Naive thymus-derived CD4-positive, alpha-beta T cell (primary cell): ENCODE measurements at regions not wholly inside any gene's neighbourhood (a gene's known extent, or its start where the extent isn't known, plus 50 kb on each side); places are given as distances from the start of the nearest gene placed in this dataset.
"Not testable (repeated sequence)": the region's sequence is repeated elsewhere in the genome, so short reads cannot be mapped to it uniquely, and the experiment has no call there.

Source experiments
- ATAC-seq: fragments of 150-1000 bp; cut with Tn5 transposase; 2 replicates; pipeline ENCODE4 v1.10.0; 2021; ENCODE audit warnings: mild to moderate bottlenecking, moderate library complexity
- CTCF ChIA-PET: fragments of 350-600 bp; sonication (Branson Sonifier 250); formaldehyde crosslinking; loops from one replicate; lab custom pipeline; 2021; ENCODE audit warnings: antibody characterized with exemption; lab: Charles Lee
- POLR2A ChIA-PET: fragments of 350-600 bp; sonication (Branson Sonifier 250); formaldehyde crosslinking; loops from one replicate; lab custom pipeline; 2021; ENCODE audit warnings: antibody characterized with exemption, inconsistent platforms; lab: Charles Lee
- DNase-seq, 9 donors: peaks; one replicate each; pipeline versions ENCODE4 v3.0.0 to v3.0.0-alpha.2; 2020 to 2022; ENCODE audit warnings: mixed read lengths in 1 of 9
- H3K27ac ChIP-seq: one replicate; pipeline ENCODE4 v1.7.0; 2013; ENCODE audit warnings: mild to moderate bottlenecking, low read depth, low read length, moderate library complexity
- H3K27me3 ChIP-seq, 2 donors: one replicate each; pipeline ENCODE4 v1.7.0; 2013; ENCODE audit warnings: low read length in 2 of 2, mild to moderate bottlenecking in 2 of 2, moderate library complexity in 2 of 2; ENCODE audit not compliant: control insufficient read depth in 2 of 2, insufficient read depth in 2 of 2
- H3K36me3 ChIP-seq, 3 experiments: 1 replicate in 2 of 3; 2 replicates in 1 of 3; pipeline ENCODE4 v1.7.0; 2013; ENCODE audit warnings: low read length in 3 of 3, mild to moderate bottlenecking in 3 of 3, moderate library complexity in 1 of 3; ENCODE audit not compliant: insufficient read depth in 3 of 3, control insufficient read depth in 2 of 3
- H3K4me1 ChIP-seq, 2 donors: one replicate each; pipeline ENCODE4 v1.7.0; 2013; ENCODE audit warnings: low read length in 2 of 2, mild to moderate bottlenecking in 2 of 2, moderate library complexity in 1 of 2; ENCODE audit not compliant: control insufficient read depth in 2 of 2, insufficient read depth in 2 of 2
- H3K4me3 ChIP-seq: 2 replicates; pipeline ENCODE4 v1.7.0; 2013; ENCODE audit warnings: mild to moderate bottlenecking, low read length
- H3K9me3 ChIP-seq, 3 experiments: 1 replicate in 2 of 3; 2 replicates in 1 of 3; pipeline ENCODE4 v1.7.0; 2013; ENCODE audit warnings: low read length in 3 of 3; ENCODE audit not compliant: control insufficient read depth in 2 of 3
- H3K27ac Mint-ChIP-seq, 9 donors: one replicate each; pipeline ENCODE4 v1.8.0; 2020 to 2022; ENCODE audit warnings: mixed read lengths in 9 of 9, mild to moderate bottlenecking in 8 of 9, moderate library complexity in 5 of 9, inconsistent platforms in 2 of 9
- H3K27me3 Mint-ChIP-seq, 5 donors: one replicate each; pipeline ENCODE4 v1.8.0; 2021 to 2022; ENCODE audit warnings: mixed read lengths in 5 of 5, mild to moderate bottlenecking in 1 of 5
- H3K36me3 Mint-ChIP-seq, 5 donors: one replicate each; pipeline ENCODE4 v1.8.0; 2020 to 2022; ENCODE audit warnings: mixed read lengths in 5 of 5, mild to moderate bottlenecking in 3 of 5, inconsistent platforms in 1 of 5
- H3K4me1 Mint-ChIP-seq, 7 donors: one replicate each; pipeline ENCODE4 v1.8.0; 2020 to 2022; ENCODE audit warnings: mixed read lengths in 7 of 7, mild to moderate bottlenecking in 3 of 7, inconsistent platforms in 1 of 7
- H3K4me3 Mint-ChIP-seq, 10 donors: one replicate each; pipeline ENCODE4 v1.8.0; 2020 to 2022; ENCODE audit warnings: mild to moderate bottlenecking in 10 of 10, mixed read lengths in 10 of 10, moderate library complexity in 6 of 10, inconsistent platforms in 2 of 10
- H3K9me3 Mint-ChIP-seq, 11 donors: one replicate each; pipeline ENCODE4 v1.8.0; 2020 to 2022; ENCODE audit warnings: mixed read lengths in 11 of 11, mild to moderate bottlenecking in 4 of 11, inconsistent platforms in 1 of 11, moderate library complexity in 1 of 11
- intact Hi-C, 2 donors: fragments of 100-400 bp; cut with micrococcal nuclease; formaldehyde crosslinking; loops; one replicate each; pipeline ENCODE4 v1.15.1; 2023

DNA sequence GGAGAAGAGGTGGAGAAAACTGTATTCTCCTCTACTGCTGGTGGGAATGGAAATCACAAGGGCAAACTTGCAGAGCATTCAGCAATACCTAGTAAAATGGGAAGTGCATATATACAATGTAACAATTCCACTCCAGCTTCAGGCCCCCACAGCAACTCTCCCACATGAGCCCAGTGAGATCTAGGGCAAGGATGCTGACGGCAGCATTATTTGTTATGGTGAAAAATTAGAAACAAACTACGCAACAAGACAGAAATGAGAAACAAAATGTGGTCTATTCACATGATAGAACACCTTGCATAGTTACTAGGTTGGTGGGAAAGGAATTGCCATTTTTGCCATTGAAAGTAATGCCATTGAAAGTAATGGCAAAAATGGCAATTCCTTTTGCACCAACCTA lies 98.9 kb upstream of the SRSF6 start:
- no peaks in the 10 kb centered on the region for H3K4me1 ChIP-seq
- Mint-ChIP-seq H3K27me3 (peaks cover 0 to 19% (median 7%) of the 10 kb centered on the region in 5 donors), H3K36me3 (no peaks in the 10 kb centered on the region), H3K4me1 (no peaks in the 10 kb centered on the region), H3K27ac (no peak overlapping the region), H3K4me3 (no peak overlapping the region), H3K9me3 (peaks cover 0 to 4% (median 0%) of the 10 kb centered on the region in 11 donors)
- H3K9me3 ChIP-seq = no peaks in the 10 kb centered on the region
- H3K27ac ChIP-seq = no peak overlapping the region
- no peaks in the 10 kb centered on the region for H3K36me3 ChIP-seq
- H3K4me3 ChIP-seq = no peak overlapping the region
- ChIA-PET POLR2A (no interaction called here), CTCF (no interaction called here)
- no peaks in the 10 kb centered on the region for H3K27me3 ChIP-seq
- ATAC-seq (no peak), DNase-seq (no peak)
- intact Hi-C loops = no loop called here

DNA sequence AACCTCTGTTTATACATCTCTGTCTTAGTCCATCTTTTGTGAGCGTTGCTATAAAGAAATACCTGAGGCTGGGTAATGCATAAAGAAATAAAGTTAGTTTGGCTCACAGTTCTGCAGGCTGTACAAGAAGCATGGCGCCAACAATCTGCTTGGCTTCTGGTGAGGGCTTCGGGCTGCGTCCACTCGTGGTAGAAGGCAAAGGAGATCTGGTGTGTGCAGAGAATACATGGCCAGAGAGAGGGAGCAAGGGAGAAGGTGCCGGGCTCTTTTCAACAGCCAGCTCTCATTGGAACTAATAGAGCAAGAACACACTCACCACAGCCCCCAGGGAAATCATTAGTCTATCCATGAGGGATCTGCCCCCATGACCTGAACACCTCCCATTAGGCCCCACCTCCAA lies 100.3 kb upstream of the SRSF6 start:
- ATAC-seq = no peak
- CTCF ChIA-PET = no interaction called here
- H3K27ac Mint-ChIP-seq = no peak overlapping the region

DNA sequence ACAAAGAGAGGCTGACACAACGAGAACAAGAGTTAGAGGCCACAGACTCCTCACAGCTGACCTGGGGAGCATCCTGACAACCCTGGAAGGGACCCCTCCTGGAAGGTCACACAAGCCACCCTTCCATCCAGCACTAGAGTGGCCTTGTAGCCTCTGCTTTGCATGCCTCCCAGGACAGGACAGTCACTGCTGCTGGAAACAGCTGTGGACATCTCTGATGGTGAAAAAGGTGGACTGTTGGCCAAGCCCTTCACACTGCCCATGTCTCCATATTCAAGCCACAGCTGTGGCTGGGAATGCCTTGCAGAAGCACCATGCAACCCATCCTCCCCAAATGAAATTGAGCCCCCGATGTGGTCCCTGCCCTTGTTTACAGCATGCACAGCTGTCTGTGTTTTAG lies 102.1 kb upstream of the SRSF6 start:
- H3K36me3 Mint-ChIP-seq = no peaks in the 10 kb centered on the region
- ChIA-PET CTCF (no interaction called here), POLR2A (no interaction called here)
- H3K9me3 Mint-ChIP-seq = peaks cover 0 to 4% (median 0%) of the 10 kb centered on the region in 11 donors
- H3K9me3 ChIP-seq = no peaks in the 10 kb centered on the region
- DNase-seq (no peak), ATAC-seq (no peak)
- peaks cover 0 to 25% (median 9%) of the 10 kb centered on the region in 5 donors for H3K27me3 Mint-ChIP-seq
- H3K4me3 ChIP-seq = no peak overlapping the region
- no peak overlapping the region for H3K4me3 Mint-ChIP-seq
- H3K27ac Mint-ChIP-seq = no peak overlapping the region
- no peaks in the 10 kb centered on the region for H3K4me1 ChIP-seq
- intact Hi-C loops = no loop called here
- H3K27ac ChIP-seq = no peak overlapping the region
- no peaks in the 10 kb centered on the region for H3K27me3 ChIP-seq
- H3K4me1 Mint-ChIP-seq = no peaks in the 10 kb centered on the region
- H3K36me3 ChIP-seq = no peaks in the 10 kb centered on the region

More for the DNA sequence above, 100.3 kb upstream of the SRSF6 start:
- no peaks in the 10 kb centered on the region for H3K36me3 ChIP-seq
- H3K27me3 ChIP-seq = no peaks in the 10 kb centered on the region
- no peak overlapping the region for H3K4me3 ChIP-seq
- intact Hi-C loops = no loop called here
- H3K36me3 Mint-ChIP-seq = no peaks in the 10 kb centered on the region
- H3K9me3 Mint-ChIP-seq = peaks cover 0 to 4% (median 0%) of the 10 kb centered on the region in 11 donors
- H3K27me3 Mint-ChIP-seq = peaks cover 0 to 23% (median 9%) of the 10 kb centered on the region in 5 donors
- H3K9me3 ChIP-seq = no peaks in the 10 kb centered on the region
- POLR2A ChIA-PET = no interaction called here
- no peak for DNase-seq
- no peaks in the 10 kb centered on the region for H3K4me1 ChIP-seq
- H3K27ac ChIP-seq = no peak overlapping the region
- no peaks in the 10 kb centered on the region for H3K4me1 Mint-ChIP-seq
- no peak overlapping the region for H3K4me3 Mint-ChIP-seq

DNA sequence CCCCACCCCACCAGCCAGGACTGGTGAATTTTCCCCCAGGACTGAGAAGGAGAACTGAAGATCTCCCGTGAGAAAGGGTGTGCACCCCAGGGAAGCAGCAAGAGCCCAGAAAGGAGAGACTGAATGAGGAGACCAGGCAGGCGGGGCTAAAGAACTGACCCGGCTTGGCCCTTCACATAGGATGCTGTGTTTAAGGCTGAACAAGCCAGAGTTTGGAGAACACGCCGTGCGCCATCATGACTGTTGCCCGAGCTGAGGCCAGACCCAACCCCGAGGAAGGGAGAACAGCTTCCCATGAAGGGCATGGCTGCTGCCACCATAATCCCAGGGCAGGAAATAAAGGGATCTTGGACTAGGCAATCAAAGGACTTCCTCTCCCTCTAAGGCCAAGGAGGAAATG lies 104.7 kb upstream of the SRSF6 start:
- H3K9me3 ChIP-seq = no peaks in the 10 kb centered on the region
- no peak overlapping the region for H3K4me3 ChIP-seq
- H3K27ac ChIP-seq = no peak overlapping the region
- peaks cover 0 to 45% (median 25%) of the 10 kb centered on the region in 5 donors for H3K27me3 Mint-ChIP-seq
- no peaks in the 10 kb centered on the region for H3K4me1 Mint-ChIP-seq
- POLR2A ChIA-PET = no interaction called here
- no peaks in the 10 kb centered on the region for H3K4me1 ChIP-seq
- H3K9me3 Mint-ChIP-seq = peaks cover 0 to 2% (median 0%) of the 10 kb centered on the region in 11 donors
- no peaks in the 10 kb centered on the region for H3K36me3 ChIP-seq
- no peaks in the 10 kb centered on the region for H3K27me3 ChIP-seq
- intact Hi-C loops = no loop called here
- no peak overlapping the region for H3K4me3 Mint-ChIP-seq
- DNase-seq = no peak
- CTCF ChIA-PET = no interaction called here
- ATAC-seq = no peak
- H3K36me3 Mint-ChIP-seq = no peaks in the 10 kb centered on the region
- H3K27ac Mint-ChIP-seq = no peak overlapping the region

DNA sequence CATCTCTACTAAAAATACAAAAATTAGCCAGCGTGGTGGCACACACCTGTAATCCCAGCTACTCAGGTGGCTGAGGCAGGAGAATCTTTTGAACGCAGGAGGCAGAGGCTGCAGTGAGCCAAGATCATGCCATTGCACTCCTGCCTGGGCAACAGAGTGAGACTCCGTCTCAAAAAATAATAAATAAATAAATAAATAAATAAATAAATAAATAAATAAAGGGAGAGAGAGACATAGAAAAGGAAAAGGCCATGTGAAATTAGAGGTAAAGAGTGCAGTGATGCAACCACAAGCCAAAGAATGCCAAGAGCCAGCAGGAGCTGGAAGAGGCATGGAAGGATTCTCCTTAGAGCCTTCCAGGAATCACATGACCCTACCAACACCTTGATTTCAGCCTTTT lies 107.0 kb upstream of the SRSF6 start:
- POLR2A ChIA-PET, intact Hi-C loops: not testable (repeated sequence)

DNA sequence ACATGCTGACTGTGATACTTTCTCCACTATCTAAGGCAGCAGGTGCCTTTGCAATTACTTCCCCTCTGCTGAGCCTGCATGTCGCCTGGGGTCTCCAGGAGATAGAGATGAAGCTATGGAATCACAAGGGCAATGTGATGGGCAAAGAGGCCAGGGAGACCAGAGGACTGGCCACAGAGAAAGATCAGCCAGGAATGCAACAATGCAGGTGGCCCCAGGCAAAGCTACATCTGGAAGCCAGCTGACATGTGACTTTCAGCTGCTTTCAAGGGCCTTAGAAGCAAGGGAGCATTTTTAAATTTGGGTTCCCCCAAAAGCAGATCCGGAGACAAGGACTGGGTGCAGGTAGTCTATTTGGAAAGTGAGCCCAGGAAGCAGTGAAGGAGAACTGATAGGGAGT lies 107.9 kb upstream of the SRSF6 start:
- POLR2A ChIA-PET = no interaction called here
- no peaks in the 10 kb centered on the region for H3K36me3 ChIP-seq
- CTCF ChIA-PET = no interaction called here
- no peaks in the 10 kb centered on the region for H3K4me1 Mint-ChIP-seq
- no peaks in the 10 kb centered on the region for H3K27me3 ChIP-seq
- H3K4me3 Mint-ChIP-seq = no peak overlapping the region
- no peak overlapping the region for H3K27ac ChIP-seq
- intact Hi-C loops = no loop called here
- no peak overlapping the region for H3K27ac Mint-ChIP-seq
- H3K4me3 ChIP-seq = no peak overlapping the region
- no peak for DNase-seq
- H3K9me3 ChIP-seq = no peaks in the 10 kb centered on the region
- H3K36me3 Mint-ChIP-seq = peaks cover 0 to 3% (median 0%) of the 10 kb centered on the region in 5 donors
- peaks cover 0 to 49% (median 41%) of the 10 kb centered on the region in 5 donors for H3K27me3 Mint-ChIP-seq
- H3K9me3 Mint-ChIP-seq = peaks cover 0 to 16% (median 3%) of the 10 kb centered on the region in 11 donors
- ATAC-seq = no peak
- H3K4me1 ChIP-seq = no peaks in the 10 kb centered on the region

More for the DNA sequence above, 107.0 kb upstream of the SRSF6 start:
- H3K4me1 ChIP-seq, H3K27me3 ChIP-seq, H3K9me3 ChIP-seq, H3K9me3 Mint-ChIP-seq, H3K4me1 Mint-ChIP-seq, ATAC-seq, H3K4me3 ChIP-seq, H3K36me3 Mint-ChIP-seq, DNase-seq, CTCF ChIA-PET, H3K27ac ChIP-seq, H3K27ac Mint-ChIP-seq, H3K36me3 ChIP-seq, H3K4me3 Mint-ChIP-seq: not testable (repeated sequence)
- peaks cover 0 to 49% (median 38%) of the 10 kb centered on the region in 5 donors for H3K27me3 Mint-ChIP-seq

DNA sequence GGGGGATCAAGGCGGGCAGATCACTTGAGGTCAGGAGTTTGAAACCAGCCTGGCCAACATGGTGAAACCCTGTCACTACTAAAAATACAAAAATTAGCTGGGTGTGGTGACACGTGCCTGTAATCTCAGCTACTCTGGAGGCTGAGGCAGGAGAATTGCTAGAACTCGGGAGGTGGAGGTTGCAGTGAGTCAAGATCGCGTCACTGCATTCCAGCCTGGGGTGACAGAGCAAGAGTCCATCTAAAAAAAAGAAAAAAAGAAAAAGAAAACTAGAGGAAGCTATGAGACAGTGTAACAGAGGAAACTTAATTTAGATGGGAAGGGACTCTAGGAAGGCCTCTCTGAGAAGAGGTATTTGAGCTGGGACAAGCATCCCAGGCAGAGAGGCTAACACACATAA lies 109.9 kb upstream of the SRSF6 start:
- H3K9me3 ChIP-seq, intact Hi-C loops, H3K4me3 Mint-ChIP-seq, H3K27me3 ChIP-seq, H3K27ac Mint-ChIP-seq, H3K4me1 ChIP-seq, H3K36me3 ChIP-seq, DNase-seq, POLR2A ChIA-PET, H3K4me1 Mint-ChIP-seq, H3K4me3 ChIP-seq, CTCF ChIA-PET, H3K27ac ChIP-seq, ATAC-seq, H3K36me3 Mint-ChIP-seq: not testable (repeated sequence)
- Mint-ChIP-seq H3K9me3 (peaks cover 2 to 31% (median 13%) of the 10 kb centered on the region in 11 donors), H3K27me3 (peaks cover 0 to 50% (median 42%) of the 10 kb centered on the region in 5 donors)
